ENCODE measurements at regions not wholly inside any gene's neighbourhood (a gene's known extent, or its start where the extent isn't known, plus 50 kb on each side); places are given as distances from the start of the nearest gene placed in this dataset.

- no peak for ATAC-seq
- CTCF ChIA-PET: no interaction called here
- H3K4me1 Mint-ChIP-seq: no peaks in the 10 kb centered on the region
These were observed 364.9 kb upstream of the MCTP2 start for GRCh38 chr15:93866476-93866875.

More at GRCh38 chr15:93866476-93866875, 364.9 kb upstream of the MCTP2 start:
- no peak overlapping the region for H3K27ac Mint-ChIP-seq
- no peak for DNase-seq (ENCODE audit: low spot score)
- no peaks in the 10 kb centered on the region for H3K27me3 Mint-ChIP-seq (ENCODE audit: low read depth)
- POLR2A ChIA-PET: no interaction called here
- no peaks in the 10 kb centered on the region for H3K36me3 Mint-ChIP-seq
- H3K9me3 Mint-ChIP-seq: no peaks in the 10 kb centered on the region
- TF ChIP-seq ZSCAN18 (CRISPR knock-in tag; IDR thresholded peaks at IDR 0.05): no peak
- TF ChIP-seq ZNF671 (CRISPR knock-in tag; IDR thresholded peaks at IDR 0.05): no peak
- TF ChIP-seq TCF7 (CRISPR knock-in tag; IDR thresholded peaks at IDR 0.05; ENCODE audit: low read depth): no peak
- TF ChIP-seq FOXP1 (CRISPR knock-in tag; IDR thresholded peaks at IDR 0.05; ENCODE audit: borderline replicate concordance): no peak
- no peak for TF ChIP-seq NR2C2 (CRISPR knock-in tag; IDR thresholded peaks at IDR 0.05)
- no peak for TF ChIP-seq USF1 (CRISPR knock-in tag; IDR thresholded peaks at IDR 0.05)
- TF ChIP-seq CDX4 (CRISPR knock-in tag; IDR thresholded peaks at IDR 0.05; ENCODE audit: borderline replicate concordance): no peak
- no peak for TF ChIP-seq MXD4 (CRISPR knock-in tag; IDR thresholded peaks at IDR 0.05; ENCODE audit: borderline replicate concordance)
- no peak for TF ChIP-seq MLX (CRISPR knock-in tag; IDR thresholded peaks at IDR 0.05)
- no peak for TF ChIP-seq PRDM15 (CRISPR knock-in tag; IDR thresholded peaks at IDR 0.05)
- no peak for TF ChIP-seq ATF1 (CRISPR knock-in tag; IDR thresholded peaks at IDR 0.05)
- TF ChIP-seq JAZF1 (CRISPR knock-in tag; IDR thresholded peaks at IDR 0.05): no peak
- TF ChIP-seq TEAD1 (CRISPR knock-in tag; IDR thresholded peaks at IDR 0.05): no peak
- no peak for TF ChIP-seq SOX15 (CRISPR knock-in tag; IDR thresholded peaks at IDR 0.05)
- no peak for TF ChIP-seq FOXP4 (CRISPR knock-in tag; IDR thresholded peaks at IDR 0.05)
- no peak for TF ChIP-seq ZNF232 (CRISPR knock-in tag; IDR thresholded peaks at IDR 0.05)
- no peak for TF ChIP-seq HMGXB4 (CRISPR knock-in tag; IDR thresholded peaks at IDR 0.05)
- TF ChIP-seq ZNF423 (CRISPR knock-in tag; IDR thresholded peaks at IDR 0.05): no peak
- TF ChIP-seq TP53 (CRISPR knock-in tag; IDR thresholded peaks at IDR 0.05): no peak
- no peak for TF ChIP-seq AFF4 (CRISPR knock-in tag; IDR thresholded peaks at IDR 0.05; ENCODE audit: borderline replicate concordance)
- H3K4me3 Mint-ChIP-seq: no peak overlapping the region
